HG03342 (cell line): ENCODE measurements at regions not wholly inside any gene's neighbourhood (a gene's known extent, or its start where the extent isn't known, plus 50 kb on each side); places are given as distances from the start of the nearest gene placed in this dataset.

ENCODE experiments used
- ATAC-seq: cut with Tn5 transposase; IDR thresholded peaks from one replicate; pipeline ENCODE4 v1.9.1; 2021; ENCODE audit warnings: mild to moderate bottlenecking, moderate library complexity; ENCODE audit not compliant: unreplicated experiment

GRCh38 chr12:98182821-98183220, 332.6 kb upstream of the TMPO start:
- no peak for ATAC-seq

GRCh38 chr12:98185606-98186005, 329.8 kb upstream of the TMPO start:
- ATAC-seq, result no peak

DNA sequence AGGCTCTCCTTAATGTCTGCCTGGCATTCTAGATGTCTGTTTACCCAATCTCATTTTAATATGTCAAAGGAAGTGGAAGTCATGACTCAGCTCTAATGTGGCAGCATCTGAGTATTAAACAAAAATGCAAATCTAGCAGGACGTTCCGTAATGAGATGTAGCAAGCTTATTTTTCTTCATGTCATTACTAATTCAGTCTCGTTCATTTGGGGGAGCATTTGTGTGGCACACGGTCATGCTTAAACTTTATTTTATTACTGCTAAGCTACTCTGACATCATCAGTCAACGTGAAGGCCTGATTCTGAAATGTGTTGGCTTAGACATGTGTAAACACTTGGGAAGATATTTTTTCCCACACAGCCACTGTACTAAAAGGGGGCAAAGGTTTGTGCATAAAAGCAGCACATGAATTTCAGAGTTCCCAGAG, 326.7 kb upstream of the TMPO start:
- no peak for ATAC-seq

GRCh38 chr12:98194591-98194990, 320.8 kb upstream of the TMPO start:
- ATAC-seq, result no peak

- ATAC-seq, result no peak
These were observed 317.0 kb upstream of the TMPO start for GRCh38 chr12:98198261-98198982.

DNA sequence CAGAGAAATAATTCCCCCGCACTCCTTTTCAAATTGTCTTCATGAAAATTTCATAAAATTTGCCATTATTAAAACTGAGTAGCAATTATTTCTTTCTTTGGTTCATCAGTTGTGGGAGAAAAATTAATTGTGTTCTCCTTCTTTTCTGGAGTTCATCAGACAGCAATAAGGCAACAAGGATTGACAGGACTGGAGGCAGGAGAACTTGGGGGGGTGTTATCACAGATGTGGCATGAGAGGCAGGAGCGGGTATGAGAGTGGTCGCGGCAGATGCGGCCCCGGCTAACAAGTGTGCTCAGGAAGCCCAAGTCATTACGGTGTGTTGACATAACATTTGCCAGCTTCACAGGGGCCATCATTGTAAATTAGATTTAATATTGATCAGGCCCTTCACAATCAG, 306.6 kb upstream of the TMPO start:
- ATAC-seq, result no peak

GRCh38 chr12:98211909-98212695, 303.3 kb upstream of the TMPO start:
- no peak for ATAC-seq

DNA sequence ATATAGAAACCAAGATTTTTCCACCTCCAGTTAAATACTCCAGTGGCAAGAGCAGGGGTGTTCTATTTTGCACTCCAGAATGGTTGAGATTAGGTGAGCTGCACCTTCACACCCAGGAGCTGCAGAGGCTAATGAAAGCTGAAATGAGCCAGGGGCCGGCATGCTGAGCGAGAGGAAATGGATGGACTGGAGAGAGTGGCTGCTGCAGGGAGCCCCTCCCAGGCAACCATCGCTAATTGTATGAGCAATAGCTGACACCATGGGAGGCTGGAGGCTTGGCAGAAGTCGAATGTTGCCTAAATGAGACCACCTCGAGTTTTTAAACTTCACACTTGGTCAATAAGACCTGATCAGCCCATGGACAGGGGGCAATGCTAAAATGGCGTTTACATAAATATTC, 301.8 kb upstream of the TMPO start:
- no peak for ATAC-seq

DNA sequence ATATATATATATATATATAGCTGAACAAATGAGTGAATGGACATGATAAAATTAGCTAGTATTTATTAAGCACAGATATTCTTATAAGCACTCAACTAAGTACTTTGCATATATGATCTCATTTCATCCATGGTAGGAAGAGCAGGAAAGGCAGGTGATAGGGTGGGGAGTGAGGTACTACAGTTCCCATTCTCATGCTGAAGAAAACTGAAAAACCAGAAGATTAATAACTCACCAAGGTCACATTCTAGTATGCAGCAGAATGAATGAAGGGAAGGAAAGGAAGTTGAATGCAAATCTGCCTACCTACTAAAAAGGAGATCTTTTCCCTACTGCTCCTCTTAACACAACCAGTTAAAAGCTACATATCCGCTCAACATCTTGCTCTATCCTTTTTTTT, 298.1 kb upstream of the TMPO start:
- ATAC-seq, result no peak

DNA sequence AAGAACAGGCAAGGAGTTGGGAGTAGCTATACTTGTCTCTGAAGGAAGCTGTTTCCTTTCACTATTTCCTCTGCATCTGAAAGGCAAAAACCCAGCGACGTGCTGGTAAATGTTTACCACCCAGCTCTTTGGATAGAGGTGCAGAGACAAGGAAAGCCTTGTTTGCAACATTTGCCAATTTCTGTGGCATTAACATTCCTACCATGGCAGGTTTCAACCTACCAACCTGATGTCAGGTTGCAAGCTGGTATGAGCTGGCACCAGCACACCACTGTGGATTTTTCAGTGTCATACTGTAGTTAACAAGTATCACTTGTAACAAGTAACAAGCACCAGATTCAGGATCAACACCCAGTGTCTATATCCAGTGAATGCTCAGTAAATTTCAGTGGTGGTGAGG, 294.8 kb upstream of the TMPO start:
- no peak for ATAC-seq

- ATAC-seq, result no peak
These were observed 294.1 kb upstream of the TMPO start for GRCh38 chr12:98221243-98221808.

GRCh38 chr12:98222135-98222534, 293.3 kb upstream of the TMPO start:
- ATAC-seq, result no peak

DNA sequence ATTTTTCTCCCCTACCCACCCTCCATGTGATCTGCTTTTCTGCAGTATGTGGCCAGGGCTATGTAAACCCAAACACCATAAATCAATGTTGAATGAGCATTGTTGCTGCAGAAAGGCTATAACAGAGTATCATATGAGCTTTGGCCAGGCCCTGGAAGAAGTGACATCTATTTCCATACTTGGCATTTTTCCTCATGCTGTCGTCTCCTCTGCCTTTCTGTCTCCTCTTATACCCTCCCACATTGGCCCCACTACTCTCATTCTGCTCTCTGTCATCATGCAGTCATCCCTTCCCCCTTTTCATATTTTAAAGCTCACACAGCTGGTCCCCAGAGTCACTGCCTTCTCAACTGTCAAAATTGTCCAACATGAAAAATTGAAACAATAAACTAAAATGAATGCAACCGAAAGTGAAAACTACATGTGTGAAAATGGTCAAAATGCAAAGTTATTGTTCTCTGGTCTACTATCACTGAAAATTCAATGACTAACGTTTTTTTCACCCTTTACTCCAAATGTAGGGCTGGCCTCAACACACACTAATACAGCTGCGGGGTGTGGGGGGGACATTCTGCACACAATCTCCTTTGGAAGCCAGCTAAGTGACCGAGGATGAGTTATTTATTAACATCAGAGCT, 290.7 kb upstream of the TMPO start:
- peak; percentile 81 for ATAC-seq

GRCh38 chr12:98227162-98227561, 288.2 kb upstream of the TMPO start:
- ATAC-seq, result no peak

GRCh38 chr12:98228683-98229539, 286.5 kb upstream of the TMPO start:
- ATAC-seq, result peak; percentile 39

DNA sequence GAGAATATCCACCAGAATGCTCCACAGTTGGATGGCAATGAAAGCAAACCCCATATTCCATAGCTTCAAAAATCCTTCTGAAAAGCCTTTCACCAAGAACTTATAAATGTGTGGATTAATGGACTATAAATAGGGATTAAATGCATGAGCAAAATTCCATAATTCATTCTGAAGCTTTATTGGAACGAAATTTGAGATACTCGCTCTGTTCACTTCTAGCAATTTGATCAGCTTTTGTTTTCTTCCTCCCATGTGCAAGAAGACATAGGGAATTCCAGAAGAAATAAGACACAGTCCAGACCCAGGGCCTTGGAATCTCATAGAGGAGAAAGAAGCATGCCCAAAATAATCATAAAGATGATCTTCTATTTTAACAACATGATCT, 285.9 kb upstream of the TMPO start:
- ATAC-seq, result no peak

- no peak for ATAC-seq
These were observed 282.5 kb upstream of the TMPO start for GRCh38 chr12:98232753-98233390.

GRCh38 chr12:98235301-98235700, 280.1 kb upstream of the TMPO start:
- no peak for ATAC-seq

GRCh38 chr12:98238515-98239130, 276.8 kb upstream of the TMPO start:
- no peak for ATAC-seq

DNA sequence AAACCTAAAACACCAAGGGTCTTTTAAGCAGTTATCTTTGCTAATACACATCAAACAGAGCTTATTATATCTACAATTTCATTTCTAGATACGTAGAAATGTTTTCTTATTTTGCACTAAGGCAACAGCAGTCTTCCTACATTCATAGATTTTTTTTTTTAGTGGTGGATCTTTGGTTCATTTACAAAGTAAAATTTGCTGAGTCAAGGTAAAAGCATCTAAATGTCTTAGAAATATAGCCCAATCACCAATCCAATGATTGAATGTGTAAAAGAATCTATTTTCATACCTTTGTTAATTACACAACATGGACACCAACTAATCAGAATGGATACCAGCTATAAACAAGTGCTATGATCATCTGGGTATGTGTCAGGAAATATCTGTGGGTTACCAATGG, 272.2 kb upstream of the TMPO start:
- no peak for ATAC-seq
